GF-D8 (cell line): ENCODE measurements at regions not wholly inside any gene's neighbourhood (a gene's known extent, or its start where the extent isn't known, plus 50 kb on each side); places are given as distances from the start of the nearest gene placed in this dataset.

Experiments
- DNase-seq: peaks from one replicate; lab custom pipeline; 2025; lab: John Stamatoyannopoulos, UW

- DNase-seq, result no peak
Measured at GRCh38 chr5:30846171-30846570, 347.3 kb upstream of the CDH6 start.

GRCh38 chr5:30845194-30845593, 348.3 kb upstream of the CDH6 start:
- DNase-seq, result no peak

GRCh38 chr5:30843541-30843940, 349.9 kb upstream of the CDH6 start:
- no peak for DNase-seq

GRCh38 chr5:30839956-30840355, 353.5 kb upstream of the CDH6 start:
- no peak for DNase-seq

GRCh38 chr5:30838936-30839496, 354.5 kb upstream of the CDH6 start:
- DNase-seq, result no peak

GRCh38 chr5:30832519-30832918, 361.0 kb upstream of the CDH6 start:
- DNase-seq, result no peak

- DNase-seq, result no peak
Measured at GRCh38 chr5:30831605-30832004, 361.9 kb upstream of the CDH6 start.

- DNase-seq, result no peak
Measured at GRCh38 chr5:30831123-30831522, 362.4 kb upstream of the CDH6 start.

GRCh38 chr5:30811298-30811697, 382.2 kb upstream of the CDH6 start:
- no peak for DNase-seq

- no peak for DNase-seq
Measured at GRCh38 chr5:30809933-30810332, 383.6 kb upstream of the CDH6 start.

- DNase-seq, result no peak
Measured at GRCh38 chr5:30808996-30809395, 384.5 kb upstream of the CDH6 start.

GRCh38 chr5:30804739-30805505, 388.6 kb upstream of the CDH6 start:
- no peak for DNase-seq

- DNase-seq, result no peak
Measured at GRCh38 chr5:30802961-30803705, 390.4 kb upstream of the CDH6 start.

GRCh38 chr5:30781643-30782042, 411.8 kb upstream of the CDH6 start:
- DNase-seq, result no peak

GRCh38 chr5:30768056-30768690, 425.3 kb upstream of the CDH6 start:
- no peak for DNase-seq

GRCh38 chr5:30765706-30766105, 427.8 kb upstream of the CDH6 start:
- DNase-seq, result no peak

GRCh38 chr5:30765227-30765626, 428.3 kb upstream of the CDH6 start:
- DNase-seq, result no peak

- DNase-seq, result no peak
Measured at GRCh38 chr5:30764704-30765103, 428.8 kb upstream of the CDH6 start.

GRCh38 chr5:30759731-30760130, 433.8 kb upstream of the CDH6 start:
- DNase-seq, result no peak

- DNase-seq, result no peak
Measured at GRCh38 chr5:30752015-30752414, 441.5 kb upstream of the CDH6 start.

GRCh38 chr5:30749971-30750370, 443.5 kb upstream of the CDH6 start:
- DNase-seq, result no peak

GRCh38 chr5:30747412-30747811, 446.1 kb upstream of the CDH6 start:
- no peak for DNase-seq

GRCh38 chr5:30736669-30737068, 456.8 kb upstream of the CDH6 start:
- DNase-seq, result no peak
